Activated CD8-positive, alpha-beta memory T cell treated with anti-CD3 and anti-CD28 coated beads for 48 hours (primary cell): ENCODE measurements at regions not wholly inside any gene's neighbourhood (a gene's known extent, or its start where the extent isn't known, plus 50 kb on each side); places are given as distances from the start of the nearest gene placed in this dataset.
"Not testable (repeated sequence)": the region's sequence is repeated elsewhere in the genome, so short reads cannot be mapped to it uniquely, and the experiment has no call there.

Experiments used
- DNase-seq, 3 experiments: peaks; one replicate each; pipeline ENCODE4 v3.0.0-alpha.2; 2020; ENCODE audit warnings: low read depth in 2 of 3, low spot score in 2 of 3

- no peak for DNase-seq
These were observed 90.0 kb downstream of the CD24 start for GRCh38 chr6:106884576-106884975.

GRCh38 chr6:106883808-106884262 lies 90.7 kb downstream of the CD24 start:
- DNase-seq: no peak

- no peak for DNase-seq
These were observed 91.7 kb downstream of the CD24 start for GRCh38 chr6:106882601-106883518.

GRCh38 chr6:106882138-106882537 lies 92.4 kb downstream of the CD24 start:
- no peak for DNase-seq

GRCh38 chr6:106880952-106881351 lies 93.6 kb downstream of the CD24 start:
- no peak for DNase-seq

- DNase-seq: no peak
These were observed 98.7 kb downstream of the CD24 start for GRCh38 chr6:106875782-106876321.

GRCh38 chr6:106874481-106874880 lies 100.0 kb downstream of the CD24 start:
- no peak for DNase-seq

GRCh38 chr6:106872049-106872448 lies 102.5 kb downstream of the CD24 start:
- DNase-seq: no peak

- no peak for DNase-seq
These were observed 103.5 kb downstream of the CD24 start for GRCh38 chr6:106870824-106871717.

- no peak for DNase-seq
These were observed 104.5 kb downstream of the CD24 start for GRCh38 chr6:106870069-106870468.

GRCh38 chr6:106869203-106869602 lies 105.3 kb downstream of the CD24 start:
- DNase-seq: no peak

- no peak for DNase-seq
These were observed 107.5 kb downstream of the CD24 start for GRCh38 chr6:106866875-106867658.

- DNase-seq: no peak
These were observed 111.7 kb downstream of the CD24 start for GRCh38 chr6:106862858-106863257.

GRCh38 chr6:106860940-106861339 lies 113.6 kb downstream of the CD24 start:
- no peak for DNase-seq

GRCh38 chr6:106858653-106859092 lies 115.9 kb downstream of the CD24 start:
- DNase-seq: no peak

GRCh38 chr6:106857771-106858652 lies 116.5 kb downstream of the CD24 start:
- no peak for DNase-seq

- not testable (repeated sequence) for DNase-seq
These were observed 117.2 kb downstream of the CD24 start for GRCh38 chr6:106857310-106857709.

- DNase-seq: no peak
These were observed 118.2 kb downstream of the CD24 start for GRCh38 chr6:106856227-106856874.

- no peak for DNase-seq
These were observed 119.4 kb downstream of the CD24 start for GRCh38 chr6:106855117-106855516.
